HepG2 (cell line): ENCODE measurements at regions not wholly inside any gene's neighbourhood (a gene's known extent, or its start where the extent isn't known, plus 50 kb on each side); places are given as distances from the start of the nearest gene placed in this dataset.

ENCODE experiments used
- ATAC-seq: fragments of 200-7000 bp; cut with Tn5 transposase; 3 replicates; pipeline ENCODE4 v1.9.1; 2020; ENCODE audit warnings: mild to moderate bottlenecking, moderate library complexity
- BruUV-seq: library from RNA; stranded (reverse); fragments of 400-500 nt; replicated peaks from 2 replicates; lab custom pipeline; 2021; lab: Mats Ljungman, UMichigan
- CTCF ChIA-PET: fragments of 300-600 bp; formaldehyde crosslinking; extraction: SDS; loops from one replicate; lab custom pipeline; 2021; ENCODE audit warnings: low total read pairs, inconsistent platforms, low intra/inter-chr PET ratio; lab: Yijun Ruan, JAX
- POLR2A ChIA-PET: fragments of 350-600 bp; sonication (Branson Sonifier 250); formaldehyde crosslinking; loops from one replicate; lab custom pipeline; 2020; ENCODE audit warnings: antibody characterized with exemption, inconsistent platforms; lab: Yijun Ruan, JAX
- DNase-seq: peaks from one replicate; pipeline ENCODE4 v3.0.0-alpha.2; 2015; ENCODE audit warnings: low spot score
- FAIRE-seq: peaks from 3 replicates; lab custom pipeline; 2011; peaks lifted over from hg19 to GRCh38; lab: Jason Lieb, UNC
- H2AFZ ChIP-seq: one replicate; pipeline ENCODE4 v1.6.1; 2011; ENCODE audit warnings: low read length, inconsistent platforms
- H3K27ac ChIP-seq: fragments of 300-600 bp; 3 replicates; pipeline ENCODE4 v1.8.0; 2011; ENCODE audit warnings: mixed run types, mild to moderate bottlenecking, mixed read lengths, low read length, inconsistent platforms; ENCODE audit not compliant: insufficient read depth; ENCODE audit errors: extremely low read length
- H3K27me3 ChIP-seq, 2 experiments: fragments of 200-600 bp in 1 of 2; 2 replicates in 1 of 2; 3 replicates in 1 of 2; pipeline versions ENCODE4 v1.6.0 to v1.8.0; 2011; ENCODE audit warnings: low read length in 2 of 2, mild to moderate bottlenecking in 2 of 2, moderate library complexity in 2 of 2, inconsistent platforms in 1 of 2; ENCODE audit not compliant: insufficient read depth in 2 of 2, control insufficient read depth in 1 of 2
- H3K36me3 ChIP-seq, 2 experiments: fragments of 200-600 bp in 1 of 2; replicated peaks in 1 of 2; 2 replicates in 1 of 2; 3 replicates in 1 of 2; pipeline versions ENCODE4 v1.5.1 to v1.8.0; 2011; ENCODE audit warnings: low read length in 2 of 2, inconsistent platforms in 1 of 2; ENCODE audit not compliant: insufficient read depth in 2 of 2, control insufficient read depth in 1 of 2
- H3K4me1 ChIP-seq: 2 replicates; pipeline ENCODE4 v1.5.1; 2012; ENCODE audit warnings: low read length, inconsistent platforms; ENCODE audit not compliant: insufficient read depth
- H3K4me2 ChIP-seq: 2 replicates; pipeline ENCODE4 v1.6.0; 2011; ENCODE audit warnings: low read depth, low read length, inconsistent platforms
- H3K4me3 ChIP-seq, 3 experiments: fragments of 200-600 bp in 1 of 3; sonication (generic), shearing (Covaris generic) in 1 of 3; replicated peaks in 1 of 3; 2 replicates each; pipeline ENCODE4 v1.5.1; 2011 to 2016; ENCODE audit warnings: low read length in 3 of 3, inconsistent platforms in 2 of 3, low read depth in 2 of 3, mild to moderate bottlenecking in 2 of 3, control low read depth in 1 of 3, mixed read lengths in 1 of 3; ENCODE audit not compliant: insufficient read depth in 1 of 3
- H3K79me2 ChIP-seq: one replicate; pipeline ENCODE4 v1.6.1; 2011; ENCODE audit warnings: low read length, inconsistent platforms; ENCODE audit not compliant: insufficient read depth
- H3K9ac ChIP-seq: 2 replicates; pipeline ENCODE4 v1.6.0; 2011; ENCODE audit warnings: mild to moderate bottlenecking, low read depth, low read length, inconsistent platforms; ENCODE audit not compliant: insufficient read depth
- H3K9me3 ChIP-seq: 2 replicates; pipeline ENCODE4 v1.5.1; 2012; ENCODE audit warnings: mild to moderate bottlenecking, low read length
- H4K20me1 ChIP-seq: 2 replicates; pipeline ENCODE4 v1.6.0; 2011; ENCODE audit warnings: inconsistent platforms, mild to moderate bottlenecking, low read length, moderate library complexity; ENCODE audit not compliant: insufficient read depth
- BRCA1 ChIP-seq: sonication (generic); formaldehyde crosslinking; IDR thresholded peaks from 2 replicates; pipeline ENCODE4 v1.4.0; 2020; ENCODE audit warnings: missing genetic modification reagents
- MBNL3 ChIP-seq: fragments of 250-450 bp; sonication (Bioruptor Pico); conservative IDR thresholded peaks from 2 replicates; pipeline ENCODE4 v1.8.0; 2022; ENCODE audit warnings: mild to moderate bottlenecking, inconsistent platforms
- REXO4 ChIP-seq: sonication (generic); formaldehyde crosslinking; IDR thresholded peaks from 2 replicates; pipeline ENCODE4 v1.8.0; 2022; ENCODE audit warnings: missing genetic modification reagents, mild to moderate bottlenecking, borderline replicate concordance
- ZNF225 ChIP-seq: sonication (generic); formaldehyde crosslinking; IDR thresholded peaks from 2 replicates; pipeline ENCODE4 v1.4.0; 2020; ENCODE audit warnings: mild to moderate bottlenecking, missing genetic modification reagents
- ZNF484 ChIP-seq: sonication (generic); formaldehyde crosslinking; IDR thresholded peaks from 2 replicates; pipeline ENCODE4 v1.5.1; 2020; ENCODE audit warnings: mild to moderate bottlenecking, low read depth, missing genetic modification reagents, borderline replicate concordance
- ZNF556 ChIP-seq: sonication (generic); formaldehyde crosslinking; IDR thresholded peaks from 2 replicates; pipeline ENCODE4 v1.4.0; 2020; ENCODE audit warnings: mild to moderate bottlenecking, missing genetic modification reagents, borderline replicate concordance
- WGBS: methylation state at CpG from one replicate; pipeline ENCODE4 v1.1.6; 2017; ENCODE audit warnings: low lambda C conversion rate; 5-methylcytosine and 5-hydroxymethylcytosine counted together
- in situ Hi-C: cut with HindIII; loops from 2 replicates; pipeline ENCODE4 v1.10.0; 2017; ENCODE audit warnings: low pct_unique_long_range_greater_than_20kb; ENCODE audit not compliant: extremely low pct_ligation_motif_present
- intact Hi-C: fragments of 100-400 bp; cut with micrococcal nuclease; formaldehyde crosslinking; loops from one replicate; pipeline ENCODE4 v1.10.0; 2022; ENCODE audit not compliant: unreplicated experiment
- TF ChIP-seq, protein P1 (sequence below): sonication (generic); formaldehyde crosslinking; IDR thresholded peaks from 2 replicates; pipeline ENCODE4 v1.5.0; 2020; ENCODE audit warnings: missing genetic modification reagents
- TF ChIP-seq, protein P2 (sequence below): sonication (generic); formaldehyde crosslinking; conservative IDR thresholded peaks from 2 replicates; pipeline ENCODE4 v1.4.0; 2020; ENCODE audit warnings: missing genetic modification reagents
- TF ChIP-seq, protein P3 (sequence below): sonication (generic); formaldehyde crosslinking; IDR thresholded peaks from 2 replicates; pipeline ENCODE4 v1.4.0; 2020; ENCODE audit warnings: missing genetic modification reagents, borderline replicate concordance

DNA sequence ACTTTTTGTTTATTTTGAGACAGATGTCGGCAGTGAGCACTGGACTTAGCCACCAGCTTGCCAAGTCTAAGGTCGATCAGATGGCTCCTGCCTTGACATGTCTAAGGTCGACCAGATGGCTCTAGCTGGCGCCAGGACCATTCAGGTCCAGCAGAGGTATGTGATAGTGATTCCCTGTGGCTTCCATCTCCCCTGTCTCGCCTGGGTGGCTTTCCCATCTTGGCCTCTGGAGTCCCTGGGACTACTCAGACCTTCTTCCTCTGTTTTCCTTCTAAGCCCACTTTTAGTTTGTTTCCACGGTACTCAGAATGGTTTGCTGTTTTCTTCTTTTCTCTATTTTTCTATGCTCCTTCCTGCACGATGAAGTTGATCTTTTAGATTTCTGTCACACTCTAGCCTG is 1435.7 kb downstream of the UQCRFS1 start:
- Histone ChIP-seq H3K9me3 (peaks cover 25% of the 10 kb centered on the region), H2AFZ (no peak overlapping the region)
- TF ChIP-seq, protein P1, sequence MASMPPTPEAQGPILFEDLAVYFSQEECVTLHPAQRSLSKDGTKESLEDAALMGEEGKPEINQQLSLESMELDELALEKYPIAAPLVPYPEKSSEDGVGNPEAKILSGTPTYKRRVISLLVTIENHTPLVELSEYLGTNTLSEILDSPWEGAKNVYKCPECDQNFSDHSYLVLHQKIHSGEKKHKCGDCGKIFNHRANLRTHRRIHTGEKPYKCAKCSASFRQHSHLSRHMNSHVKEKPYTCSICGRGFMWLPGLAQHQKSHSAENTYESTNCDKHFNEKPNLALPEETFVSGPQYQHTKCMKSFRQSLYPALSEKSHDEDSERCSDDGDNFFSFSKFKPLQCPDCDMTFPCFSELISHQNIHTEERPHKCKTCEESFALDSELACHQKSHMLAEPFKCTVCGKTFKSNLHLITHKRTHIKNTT (CRISPR knock-in tag), result no peak
- TF ChIP-seq ZNF484 (no peak), REXO4 (CRISPR knock-in tag) (no peak), MBNL3 (CRISPR knock-in tag) (no peak), ZNF556 (no peak), ZNF225 (CRISPR knock-in tag) (no peak), BRCA1 (CRISPR knock-in tag) (no peak)
- TF ChIP-seq, protein P2, sequence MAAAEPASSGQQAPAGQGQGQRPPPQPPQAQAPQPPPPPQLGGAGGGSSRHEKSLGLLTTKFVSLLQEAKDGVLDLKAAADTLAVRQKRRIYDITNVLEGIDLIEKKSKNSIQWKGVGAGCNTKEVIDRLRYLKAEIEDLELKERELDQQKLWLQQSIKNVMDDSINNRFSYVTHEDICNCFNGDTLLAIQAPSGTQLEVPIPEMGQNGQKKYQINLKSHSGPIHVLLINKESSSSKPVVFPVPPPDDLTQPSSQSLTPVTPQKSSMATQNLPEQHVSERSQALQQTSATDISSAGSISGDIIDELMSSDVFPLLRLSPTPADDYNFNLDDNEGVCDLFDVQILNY (CRISPR knock-in tag), result no peak
- TF ChIP-seq, protein P3, sequence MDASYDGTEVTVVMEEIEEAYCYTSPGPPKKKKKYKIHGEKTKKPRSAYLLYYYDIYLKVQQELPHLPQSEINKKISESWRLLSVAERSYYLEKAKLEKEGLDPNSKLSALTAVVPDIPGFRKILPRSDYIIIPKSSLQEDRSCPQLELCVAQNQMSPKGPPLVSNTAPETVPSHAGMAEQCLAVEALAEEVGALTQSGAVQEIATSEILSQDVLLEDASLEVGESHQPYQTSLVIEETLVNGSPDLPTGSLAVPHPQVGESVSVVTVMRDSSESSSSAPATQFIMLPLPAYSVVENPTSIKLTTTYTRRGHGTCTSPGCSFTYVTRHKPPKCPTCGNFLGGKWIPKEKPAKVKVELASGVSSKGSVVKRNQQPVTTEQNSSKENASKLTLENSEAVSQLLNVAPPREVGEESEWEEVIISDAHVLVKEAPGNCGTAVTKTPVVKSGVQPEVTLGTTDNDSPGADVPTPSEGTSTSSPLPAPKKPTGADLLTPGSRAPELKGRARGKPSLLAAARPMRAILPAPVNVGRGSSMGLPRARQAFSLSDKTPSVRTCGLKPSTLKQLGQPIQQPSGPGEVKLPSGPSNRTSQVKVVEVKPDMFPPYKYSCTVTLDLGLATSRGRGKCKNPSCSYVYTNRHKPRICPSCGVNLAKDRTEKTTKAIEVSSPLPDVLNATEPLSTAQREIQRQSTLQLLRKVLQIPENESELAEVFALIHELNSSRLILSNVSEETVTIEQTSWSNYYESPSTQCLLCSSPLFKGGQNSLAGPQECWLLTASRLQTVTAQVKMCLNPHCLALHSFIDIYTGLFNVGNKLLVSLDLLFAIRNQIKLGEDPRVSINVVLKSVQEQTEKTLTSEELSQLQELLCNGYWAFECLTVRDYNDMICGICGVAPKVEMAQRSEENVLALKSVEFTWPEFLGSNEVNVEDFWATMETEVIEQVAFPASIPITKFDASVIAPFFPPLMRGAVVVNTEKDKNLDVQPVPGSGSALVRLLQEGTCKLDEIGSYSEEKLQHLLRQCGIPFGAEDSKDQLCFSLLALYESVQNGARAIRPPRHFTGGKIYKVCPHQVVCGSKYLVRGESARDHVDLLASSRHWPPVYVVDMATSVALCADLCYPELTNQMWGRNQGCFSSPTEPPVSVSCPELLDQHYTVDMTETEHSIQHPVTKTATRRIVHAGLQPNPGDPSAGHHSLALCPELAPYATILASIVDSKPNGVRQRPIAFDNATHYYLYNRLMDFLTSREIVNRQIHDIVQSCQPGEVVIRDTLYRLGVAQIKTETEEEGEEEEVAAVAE, result no peak

More for the DNA sequence above, 1435.7 kb downstream of the UQCRFS1 start:
- Histone ChIP-seq H3K9ac (no peak overlapping the region), H3K27ac (no peak overlapping the region), H3K4me1 (no peaks in the 10 kb centered on the region), H3K27me3 (no peaks in the 10 kb centered on the region; a peak in 1 of 5 replicates), H3K4me3 (no peak overlapping the region), H4K20me1 (no peaks in the 10 kb centered on the region), H3K79me2 (no peaks in the 10 kb centered on the region), H3K36me3 (peaks cover 5 to 31% of the 10 kb centered on the region in 2 experiments; a peak in 4 of 5 replicates), H3K4me2 (no peak overlapping the region)
- BruUV-seq, result no TSS peak
- intact Hi-C loops (loop anchor here (2.0 kb wide), 1 partner anchor 16 kb away; no protein-coding TSS in a partner anchor), in situ Hi-C loops (no loop called here)
- WGBS, result 91% methylated on average over 7 of the region's 7 CpGs
- CTCF ChIA-PET, result no interaction called here
- DNase-seq (no peak), FAIRE-seq (no peak), ATAC-seq (no peak)
- POLR2A ChIA-PET, result no interaction called here
